ENCODE measurements at regions not wholly inside any gene's neighbourhood (a gene's known extent, or its start where the extent isn't known, plus 50 kb on each side); places are given as distances from the start of the nearest gene placed in this dataset.

GRCh38 chr15:87196498-87196897 is 1060.0 kb downstream of the NTRK3 start:
- TF ChIP-seq CTBP1 (IDR thresholded peaks at IDR 0.05; ENCODE audit: borderline replicate concordance) (no peak), FOXM1 (IDR thresholded peaks at IDR 0.05; ENCODE audit: borderline replicate concordance) (no peak), BHLHE40 (IDR thresholded peaks at IDR 0.05; ENCODE audit: borderline replicate concordance) (no peak), FOXA1 (IDR thresholded peaks at IDR 0.05) (no peak), LEF1 (IDR thresholded peaks at IDR 0.05; ENCODE audit: borderline replicate concordance) (no peak), PKNOX1 (IDR thresholded peaks at IDR 0.05) (no peak), SP1 (IDR thresholded peaks at IDR 0.05) (no peak), SUZ12 (IDR thresholded peaks at IDR 0.05) (no peak), NFRKB (IDR thresholded peaks at IDR 0.05) (no peak), ARNT (IDR thresholded peaks at IDR 0.05) (no peak), FOXK2 (IDR thresholded peaks at IDR 0.05) (no peak), ELF4 (IDR thresholded peaks at IDR 0.05) (no peak), TARDBP (IDR thresholded peaks at IDR 0.05) (no peak), L3MBTL2 (conservative IDR thresholded peaks at IDR 0.05) (no peak), HDGF (IDR thresholded peaks at IDR 0.05; ENCODE audit: borderline replicate concordance) (no peak), ZNF384 (IDR thresholded peaks at IDR 0.05) (no peak)
- CTCF ChIA-PET: no interaction called here
- no peak for DNase-seq (ENCODE audit: extremely low spot score)
- POLR2A ChIA-PET: no interaction called here

- DNase-seq (ENCODE audit: extremely low spot score): no peak
- no peak for TF ChIP-seq HDGF (IDR thresholded peaks at IDR 0.05; ENCODE audit: borderline replicate concordance)
- TF ChIP-seq FOXK2 (IDR thresholded peaks at IDR 0.05): no peak
- TF ChIP-seq CTBP1 (IDR thresholded peaks at IDR 0.05; ENCODE audit: borderline replicate concordance): no peak
- TF ChIP-seq NFRKB (IDR thresholded peaks at IDR 0.05): no peak
- TF ChIP-seq FOXA1 (IDR thresholded peaks at IDR 0.05): no peak
- TF ChIP-seq L3MBTL2 (conservative IDR thresholded peaks at IDR 0.05): no peak
- no peak for TF ChIP-seq BHLHE40 (IDR thresholded peaks at IDR 0.05; ENCODE audit: borderline replicate concordance)
- no peak for TF ChIP-seq FOXM1 (IDR thresholded peaks at IDR 0.05; ENCODE audit: borderline replicate concordance)
- no peak for TF ChIP-seq TARDBP (IDR thresholded peaks at IDR 0.05)
- no peak for TF ChIP-seq ELF4 (IDR thresholded peaks at IDR 0.05)
- no peak for TF ChIP-seq LEF1 (IDR thresholded peaks at IDR 0.05; ENCODE audit: borderline replicate concordance)
- no peak for TF ChIP-seq PKNOX1 (IDR thresholded peaks at IDR 0.05)
- TF ChIP-seq SP1 (IDR thresholded peaks at IDR 0.05): no peak
- no peak for TF ChIP-seq SUZ12 (IDR thresholded peaks at IDR 0.05)
- TF ChIP-seq ZNF384 (IDR thresholded peaks at IDR 0.05): no peak
- no peak for TF ChIP-seq ARNT (IDR thresholded peaks at IDR 0.05)
- CTCF ChIA-PET: no interaction called here
- POLR2A ChIA-PET: no interaction called here
These were observed 1063.1 kb downstream of the NTRK3 start for GRCh38 chr15:87193481-87193880.

- DNase-seq (ENCODE audit: extremely low spot score): no peak
- CTCF ChIA-PET: no interaction called here
- POLR2A ChIA-PET: no interaction called here
- TF ChIP-seq BHLHE40 (IDR thresholded peaks at IDR 0.05; ENCODE audit: borderline replicate concordance) (no peak), FOXA1 (IDR thresholded peaks at IDR 0.05) (no peak), TARDBP (IDR thresholded peaks at IDR 0.05) (no peak), NFRKB (IDR thresholded peaks at IDR 0.05) (no peak), SUZ12 (IDR thresholded peaks at IDR 0.05) (no peak), FOXK2 (IDR thresholded peaks at IDR 0.05) (no peak), ELF4 (IDR thresholded peaks at IDR 0.05) (no peak), CTBP1 (IDR thresholded peaks at IDR 0.05; ENCODE audit: borderline replicate concordance) (no peak), ARNT (IDR thresholded peaks at IDR 0.05) (no peak), PKNOX1 (IDR thresholded peaks at IDR 0.05) (no peak), HDGF (IDR thresholded peaks at IDR 0.05; ENCODE audit: borderline replicate concordance) (no peak), L3MBTL2 (conservative IDR thresholded peaks at IDR 0.05) (no peak), SP1 (IDR thresholded peaks at IDR 0.05) (no peak), LEF1 (IDR thresholded peaks at IDR 0.05; ENCODE audit: borderline replicate concordance) (no peak), ZNF384 (IDR thresholded peaks at IDR 0.05) (no peak), FOXM1 (IDR thresholded peaks at IDR 0.05; ENCODE audit: borderline replicate concordance) (no peak)
These were observed 1088.0 kb downstream of the AGBL1 start for GRCh38 chr15:87167706-87168105.

- CTCF ChIA-PET: no interaction called here
- no peak for TF ChIP-seq SP1 (IDR thresholded peaks at IDR 0.05)
- TF ChIP-seq FOXM1 (IDR thresholded peaks at IDR 0.05; ENCODE audit: borderline replicate concordance): no peak
- no peak for TF ChIP-seq ELF4 (IDR thresholded peaks at IDR 0.05)
- no peak for TF ChIP-seq LEF1 (IDR thresholded peaks at IDR 0.05; ENCODE audit: borderline replicate concordance)
- TF ChIP-seq CTBP1 (IDR thresholded peaks at IDR 0.05; ENCODE audit: borderline replicate concordance): no peak
- TF ChIP-seq TARDBP (IDR thresholded peaks at IDR 0.05): no peak
- no peak for TF ChIP-seq HDGF (IDR thresholded peaks at IDR 0.05; ENCODE audit: borderline replicate concordance)
- TF ChIP-seq BHLHE40 (IDR thresholded peaks at IDR 0.05; ENCODE audit: borderline replicate concordance): no peak
- DNase-seq (ENCODE audit: extremely low spot score): no peak
- POLR2A ChIA-PET: no interaction called here
These were observed 1087.4 kb downstream of the AGBL1 start for GRCh38 chr15:87167055-87167454.

- POLR2A ChIA-PET: no interaction called here
- TF ChIP-seq HDGF (IDR thresholded peaks at IDR 0.05; ENCODE audit: borderline replicate concordance): no peak
- no peak for TF ChIP-seq L3MBTL2 (conservative IDR thresholded peaks at IDR 0.05)
- no peak for TF ChIP-seq ARNT (IDR thresholded peaks at IDR 0.05)
- no peak for TF ChIP-seq FOXK2 (IDR thresholded peaks at IDR 0.05)
- TF ChIP-seq FOXM1 (IDR thresholded peaks at IDR 0.05; ENCODE audit: borderline replicate concordance): no peak
- no peak for TF ChIP-seq ZNF384 (IDR thresholded peaks at IDR 0.05)
- no peak for TF ChIP-seq NFRKB (IDR thresholded peaks at IDR 0.05)
- no peak for TF ChIP-seq BHLHE40 (IDR thresholded peaks at IDR 0.05; ENCODE audit: borderline replicate concordance)
- TF ChIP-seq CTBP1 (IDR thresholded peaks at IDR 0.05; ENCODE audit: borderline replicate concordance): no peak
- TF ChIP-seq FOXA1 (IDR thresholded peaks at IDR 0.05): no peak
- no peak for TF ChIP-seq TARDBP (IDR thresholded peaks at IDR 0.05)
- no peak for TF ChIP-seq PKNOX1 (IDR thresholded peaks at IDR 0.05)
- no peak for DNase-seq (ENCODE audit: extremely low spot score)
- CTCF ChIA-PET: no interaction called here
These were observed 1076.1 kb downstream of the AGBL1 start for GRCh38 chr15:87155771-87156170.
